HL-60 (cell line): ENCODE measurements at regions not wholly inside any gene's neighbourhood (a gene's known extent, or its start where the extent isn't known, plus 50 kb on each side); places are given as distances from the start of the nearest gene placed in this dataset.

Source experiments
- DNase-seq, 2 experiments: peaks; one replicate each; pipeline ENCODE4 v3.0.0-alpha.2; 2010 to 2020; ENCODE audit warnings: low read depth in 1 of 2, low spot score in 1 of 2
- H3K27ac ChIP-seq: fragments of 250-450 bp; sonication (Bioruptor Pico); replicated peaks from 2 replicates; pipeline ENCODE4 v1.5.1; 2020; ENCODE audit warnings: mild to moderate bottlenecking, moderate library complexity
- H3K27me3 ChIP-seq: fragments of 250-450 bp; sonication (Bioruptor Pico); 2 replicates; pipeline ENCODE4 v1.5.1; 2021; ENCODE audit warnings: mild to moderate bottlenecking, moderate library complexity; ENCODE audit not compliant: insufficient read depth, poor library complexity, severe bottlenecking
- H3K4me3 ChIP-seq: replicated peaks from 2 replicates; pipeline ENCODE4 v1.5.1; 2011; ENCODE audit warnings: mild to moderate bottlenecking, control low read depth, low read length; ENCODE audit not compliant: insufficient read depth
- CTCF ChIP-seq: IDR thresholded peaks from one replicate; pipeline ENCODE4 v1.5.1; 2011; ENCODE audit warnings: low read length, control low read depth, inconsistent platforms; ENCODE audit not compliant: insufficient read depth
- GABPA ChIP-seq: IDR thresholded peaks from 2 replicates; pipeline ENCODE4 v1.6.1; 2012; ENCODE audit warnings: low read depth
- POLR2AphosphoS5 ChIP-seq: IDR thresholded peaks from 2 replicates; pipeline ENCODE4 v1.6.1; 2012; ENCODE audit warnings: low read depth
- REST ChIP-seq: IDR thresholded peaks from 2 replicates; pipeline ENCODE4 v1.6.1; 2012; ENCODE audit warnings: low read depth; ENCODE audit not compliant: insufficient replicate concordance
- SPI1 ChIP-seq: IDR thresholded peaks from 2 replicates; pipeline ENCODE4 v1.6.1; 2012; ENCODE audit warnings: low read depth, mild to moderate bottlenecking, borderline replicate concordance

DNA sequence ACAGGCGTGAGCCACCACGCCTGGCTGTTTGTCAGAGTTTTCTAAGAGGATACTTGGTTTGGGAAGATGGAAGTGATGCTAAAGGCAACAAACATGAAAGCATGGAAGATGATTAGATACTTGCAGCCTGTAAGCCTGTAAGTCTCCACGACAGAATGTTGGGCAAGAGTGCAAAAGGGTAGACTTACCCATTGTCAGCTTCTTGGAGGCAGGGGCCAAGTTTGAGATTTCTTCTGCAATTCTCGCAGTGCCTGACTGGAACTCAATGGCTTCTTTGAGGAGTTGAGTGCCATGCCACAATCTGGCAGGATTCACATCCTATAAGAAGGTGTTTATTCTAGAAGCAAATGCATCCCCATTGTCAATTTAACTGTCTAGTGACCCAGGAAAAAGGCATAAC, 70.1 kb upstream of the EFEMP1 start:
- TF ChIP-seq REST = no peak
- TF ChIP-seq SPI1 = no peak
- TF ChIP-seq CTCF = no peak
- DNase-seq = no peak
- Histone ChIP-seq H3K27ac (no peak overlapping the region), H3K4me3 (no peak overlapping the region), H3K27me3 (peaks cover 2% of the 10 kb centered on the region)

- H3K27me3 ChIP-seq = peaks cover 3% of the 10 kb centered on the region
- TF ChIP-seq SPI1 (no peak), CTCF (no peak), POLR2AphosphoS5 (no peak), REST (no peak)
- H3K27ac ChIP-seq = no peak overlapping the region
- H3K4me3 ChIP-seq = no peak overlapping the region
- no peak for DNase-seq
Observed at GRCh38 chr2:55995211-55995610, 71.6 kb upstream of the EFEMP1 start.

DNA sequence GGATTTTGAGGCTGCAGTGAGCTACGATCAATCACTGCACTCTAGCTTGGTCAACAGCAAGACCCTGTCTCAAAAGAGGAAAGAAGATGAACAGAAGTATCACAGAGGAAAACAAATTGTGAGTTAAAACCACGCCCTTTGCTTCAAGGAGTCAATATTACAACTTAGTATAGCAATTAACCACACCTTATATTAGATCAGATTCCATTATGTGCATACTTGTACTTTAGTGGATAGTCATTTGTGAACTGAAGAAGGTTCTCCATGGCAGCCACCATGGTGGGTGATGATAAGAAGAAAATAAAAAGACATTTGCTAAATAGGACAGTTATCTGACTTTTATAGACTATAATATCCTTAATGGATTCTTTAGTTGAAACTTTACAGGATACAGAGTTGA, 72.3 kb upstream of the EFEMP1 start:
- Histone ChIP-seq H3K27me3 (peaks cover 6% of the 10 kb centered on the region), H3K27ac (no peak overlapping the region), H3K4me3 (no peak overlapping the region)
- DNase-seq = no peak
- TF ChIP-seq REST (no peak), GABPA (no peak), SPI1 (no peak), CTCF (no peak), POLR2AphosphoS5 (no peak)
